IPS DF 19.7 (cell line): ENCODE measurements at regions not wholly inside any gene's neighbourhood (a gene's known extent, or its start where the extent isn't known, plus 50 kb on each side); places are given as distances from the start of the nearest gene placed in this dataset.
"Not testable (repeated sequence)": the region's sequence is repeated elsewhere in the genome, so short reads cannot be mapped to it uniquely, and the experiment has no call there.

Experiments used
- DNase-seq: peaks from one replicate; pipeline ENCODE4 v3.0.0-alpha.2; 2013; ENCODE audit warnings: low read depth, low spot score

DNA sequence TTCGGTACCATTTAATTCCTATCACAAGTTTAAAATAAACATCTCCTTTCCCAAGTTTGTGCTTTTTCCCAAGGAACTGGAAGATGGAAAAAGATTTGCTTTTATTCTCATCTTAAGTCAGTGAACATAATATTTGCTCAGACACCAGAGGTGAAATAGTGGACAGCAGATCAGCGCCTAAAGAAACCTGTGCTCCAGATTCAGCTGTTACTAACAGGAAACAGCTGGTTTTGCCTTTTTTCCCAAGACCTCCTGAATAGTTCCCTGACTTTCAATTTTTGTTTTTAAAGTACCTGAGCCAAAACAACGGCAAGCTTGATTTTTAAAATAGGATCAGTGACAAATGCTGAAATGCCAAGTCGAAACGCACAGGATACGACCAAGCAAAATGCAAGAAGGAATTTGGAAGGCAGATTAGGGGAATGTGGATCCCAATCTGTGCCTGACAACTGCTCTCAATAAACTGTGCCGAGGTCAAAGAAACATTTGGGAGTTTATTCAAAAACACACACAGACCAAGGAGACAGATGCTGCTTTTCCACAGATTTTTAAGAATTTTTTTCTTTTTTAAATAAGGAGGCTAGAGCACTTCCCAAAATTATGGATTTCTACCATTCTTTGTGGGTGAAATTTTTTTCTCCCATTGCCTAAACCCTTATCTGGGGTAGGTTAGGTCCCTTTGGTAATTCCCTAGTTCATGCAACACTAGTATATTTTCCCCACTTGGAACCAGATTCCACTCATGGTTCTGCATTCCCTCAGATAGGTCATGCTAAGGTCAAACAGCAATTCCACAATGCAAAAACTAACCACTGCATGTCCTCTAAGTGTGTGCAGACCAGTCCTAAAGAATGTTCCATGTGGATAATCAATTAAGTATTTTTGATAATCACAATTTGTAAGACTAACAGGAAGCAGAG, 121.5 kb upstream of the PDE1A start:
- DNase-seq, result no peak

DNA sequence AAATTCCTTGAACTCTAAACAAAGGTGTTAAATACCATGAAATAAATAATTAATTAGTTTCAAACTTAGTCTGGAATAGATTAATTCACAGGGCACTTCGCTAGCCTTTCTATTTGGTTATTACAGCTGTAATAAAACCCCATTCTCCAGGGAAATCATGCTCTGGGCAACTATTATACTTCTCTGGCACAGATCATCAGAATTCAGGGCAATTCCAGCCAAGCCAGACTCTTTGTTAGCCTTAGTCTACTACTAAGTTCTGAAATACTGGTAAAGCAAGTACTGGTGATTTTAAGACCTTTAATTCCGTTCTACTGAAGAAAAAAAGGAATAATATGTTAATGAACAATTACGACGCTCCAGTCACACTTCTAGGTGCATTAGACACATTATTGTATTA, 123.4 kb upstream of the PDE1A start:
- no peak for DNase-seq

GRCh38 chr2:182552232-182552631, 125.4 kb upstream of the PDE1A start:
- DNase-seq, result not testable (repeated sequence)

DNA sequence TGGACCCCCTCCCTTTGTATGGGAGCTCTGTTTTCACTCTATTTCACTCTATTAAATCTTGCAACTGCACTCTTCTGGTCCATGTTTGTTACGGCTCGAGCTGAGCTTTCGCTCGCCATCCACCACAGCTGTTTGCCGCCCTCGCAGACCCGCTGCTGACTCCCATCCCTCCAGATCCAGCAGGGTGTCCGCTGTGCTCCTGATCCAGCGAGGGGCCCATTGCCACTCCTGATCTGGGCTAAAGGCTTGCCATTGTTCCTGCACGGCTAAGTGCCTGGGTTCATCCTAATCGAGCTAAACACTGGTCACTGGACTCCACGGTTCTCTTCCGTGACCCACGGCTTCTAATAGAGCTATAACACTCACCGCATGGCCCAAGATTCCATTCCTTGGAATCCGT, 125.9 kb upstream of the PDE1A start:
- DNase-seq, result not testable (repeated sequence)

- DNase-seq, result no peak
Measured at GRCh38 chr2:182553483-182553882, 126.6 kb upstream of the PDE1A start.

DNA sequence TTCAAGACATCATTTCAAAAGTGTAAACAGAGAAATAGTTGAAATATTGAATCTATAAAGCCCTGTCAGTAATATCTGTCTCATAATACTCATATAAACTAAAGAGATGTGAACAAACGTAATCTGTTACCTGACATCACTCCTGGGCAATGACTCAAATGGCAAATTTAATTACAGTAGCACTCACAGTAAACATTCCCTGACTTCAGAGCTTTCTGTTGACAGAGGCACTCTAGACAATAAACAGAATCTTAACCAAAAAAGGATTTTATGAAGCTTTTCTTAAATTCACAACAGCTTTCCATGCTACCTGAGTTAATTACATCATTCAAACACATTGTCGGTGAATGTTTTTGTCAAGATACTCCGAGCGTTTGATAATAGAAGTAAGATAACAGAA, 128.1 kb upstream of the PDE1A start:
- DNase-seq, result no peak

GRCh38 chr2:182558564-182558963, 131.7 kb upstream of the PDE1A start:
- no peak for DNase-seq

GRCh38 chr2:182559623-182560022, 132.8 kb upstream of the PDE1A start:
- DNase-seq, result no peak

GRCh38 chr2:182565911-182566567, 139.2 kb upstream of the PDE1A start:
- no peak for DNase-seq

GRCh38 chr2:182573553-182573952, 142.5 kb upstream of the DNAJC10 start:
- DNase-seq, result no peak

DNA sequence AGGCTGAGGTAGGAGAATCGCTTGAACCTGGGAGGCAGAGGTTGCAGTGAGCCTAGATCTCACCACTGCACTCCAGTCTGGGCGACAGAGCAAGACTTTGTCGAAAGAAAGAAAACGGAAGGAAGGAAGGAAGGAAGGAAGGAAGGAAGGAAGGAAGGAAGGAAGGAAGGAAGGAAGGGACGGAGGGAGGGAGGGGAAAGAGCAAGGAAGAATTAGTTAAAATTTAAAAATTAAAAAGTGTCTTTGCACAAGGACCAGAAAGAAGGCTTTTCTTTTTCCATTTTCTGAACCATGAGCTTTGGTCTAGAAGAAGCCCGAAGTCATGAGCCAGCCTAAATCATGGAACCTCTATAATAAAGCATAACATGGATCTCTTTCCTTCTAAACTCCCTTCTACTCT, 138.2 kb upstream of the DNAJC10 start:
- no peak for DNase-seq

DNA sequence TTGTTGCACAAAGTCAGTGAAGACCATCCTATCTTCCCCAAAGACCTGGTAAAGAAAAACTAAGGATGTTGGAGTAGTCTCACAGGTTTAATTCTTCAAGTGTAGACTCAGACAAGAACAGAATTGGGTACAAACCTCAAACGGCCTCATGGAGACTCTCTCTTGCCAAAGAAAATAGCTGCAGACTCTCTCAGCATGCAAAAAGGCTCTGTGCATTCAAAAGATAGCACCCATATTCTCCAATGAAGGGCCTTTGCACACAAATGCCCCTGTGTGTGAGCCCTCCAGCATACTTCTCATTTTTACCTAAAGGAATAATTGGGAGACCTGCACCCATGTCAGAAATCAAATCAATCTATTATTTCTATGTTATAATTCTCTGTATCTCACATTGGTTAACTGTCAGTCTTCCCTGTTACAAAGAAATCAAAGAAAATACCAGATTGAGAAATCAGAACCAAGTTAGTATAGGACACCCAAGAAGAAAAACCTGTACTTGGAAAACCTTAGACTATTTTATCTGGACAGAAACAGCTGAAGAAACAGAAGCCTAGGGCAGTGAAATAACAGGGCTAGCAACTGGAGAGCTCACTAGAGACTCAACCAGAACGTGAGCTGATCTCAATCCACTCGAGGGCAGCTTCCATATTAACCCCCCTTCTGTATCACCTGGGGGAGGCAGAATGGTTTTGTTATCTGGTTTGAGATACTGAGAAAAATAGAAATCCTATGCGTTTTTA, 134.7 kb upstream of the DNAJC10 start:
- DNase-seq, result no peak

DNA sequence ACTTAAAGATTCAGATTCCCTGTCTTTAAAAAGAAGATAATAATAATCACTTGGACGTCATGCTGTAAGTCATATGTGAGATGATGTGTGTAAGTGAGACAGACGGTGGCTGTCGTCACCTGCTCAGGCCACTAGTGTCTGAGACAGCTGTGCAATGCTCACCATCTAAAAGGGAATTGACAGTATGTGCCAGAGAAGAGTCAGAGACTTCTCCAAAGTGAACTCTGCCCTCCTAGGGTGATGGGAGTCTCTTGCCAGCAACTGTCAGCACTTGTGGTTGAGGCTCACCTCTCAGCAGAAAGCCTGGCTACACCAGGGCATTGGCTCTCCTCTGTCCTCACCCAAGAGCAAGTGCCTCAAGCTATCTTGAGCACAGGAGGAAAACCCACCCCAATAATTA, 131.6 kb upstream of the DNAJC10 start:
- DNase-seq, result no peak

GRCh38 chr2:182585001-182585400, 131.1 kb upstream of the DNAJC10 start:
- no peak for DNase-seq

DNA sequence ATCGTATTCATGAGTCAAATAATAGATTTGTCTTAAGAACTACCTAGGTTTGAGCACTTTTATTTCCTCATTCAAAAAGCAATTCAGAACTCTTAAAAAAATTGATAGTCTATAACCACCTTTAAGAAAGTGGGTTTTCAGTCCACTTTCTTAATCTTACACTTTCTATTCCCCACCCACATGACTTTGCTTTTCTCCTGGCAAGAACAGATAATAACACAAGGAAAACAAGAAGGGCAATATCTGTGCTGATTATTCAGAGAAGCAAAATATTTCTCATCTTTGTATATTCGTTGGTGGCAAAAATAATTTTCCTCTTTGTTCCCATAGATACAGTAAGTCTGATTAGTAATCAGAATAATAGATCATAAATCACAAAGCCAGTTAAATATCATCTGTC, 130.6 kb upstream of the DNAJC10 start:
- no peak for DNase-seq

- no peak for DNase-seq
Measured at GRCh38 chr2:182586426-182586825, 129.6 kb upstream of the DNAJC10 start.

DNA sequence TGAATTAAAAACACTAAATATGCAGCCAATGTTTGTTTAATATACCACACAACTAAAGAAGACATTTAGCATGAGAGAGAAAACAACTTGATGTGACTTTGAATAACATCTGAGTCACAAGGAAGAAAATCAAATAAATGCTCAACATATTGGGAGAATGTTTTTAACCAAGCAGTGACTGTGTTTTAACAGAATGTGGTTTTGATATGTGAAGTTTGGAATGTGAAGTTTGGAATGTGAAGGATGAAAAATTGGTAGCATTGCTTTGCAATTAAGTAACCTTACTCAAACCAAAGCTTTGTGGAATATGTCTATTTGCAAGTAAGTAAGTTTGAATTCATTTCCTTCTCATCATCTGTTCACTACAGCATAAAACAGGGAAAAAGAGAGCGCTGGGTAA, 128.2 kb upstream of the DNAJC10 start:
- no peak for DNase-seq

DNA sequence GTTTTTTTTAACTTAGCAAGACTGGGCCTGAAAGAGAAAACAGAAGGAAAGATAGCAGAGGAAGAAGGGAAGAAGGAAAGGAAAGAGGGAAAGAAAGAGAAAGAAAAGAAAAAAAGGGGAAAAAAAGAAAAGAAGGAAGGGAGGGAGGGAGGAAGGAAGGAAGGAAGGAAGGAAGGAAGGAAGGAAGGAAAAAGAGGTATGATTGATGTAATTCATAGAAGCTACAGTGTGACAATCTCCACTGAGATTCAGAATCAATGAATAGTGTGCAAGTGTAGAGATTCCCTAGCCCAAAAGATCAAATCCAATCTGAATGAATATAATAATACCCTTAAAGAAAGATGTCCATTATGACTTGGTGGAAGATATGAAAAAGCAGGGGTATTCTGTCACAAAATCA, 126.9 kb upstream of the DNAJC10 start:
- DNase-seq, result no peak

DNA sequence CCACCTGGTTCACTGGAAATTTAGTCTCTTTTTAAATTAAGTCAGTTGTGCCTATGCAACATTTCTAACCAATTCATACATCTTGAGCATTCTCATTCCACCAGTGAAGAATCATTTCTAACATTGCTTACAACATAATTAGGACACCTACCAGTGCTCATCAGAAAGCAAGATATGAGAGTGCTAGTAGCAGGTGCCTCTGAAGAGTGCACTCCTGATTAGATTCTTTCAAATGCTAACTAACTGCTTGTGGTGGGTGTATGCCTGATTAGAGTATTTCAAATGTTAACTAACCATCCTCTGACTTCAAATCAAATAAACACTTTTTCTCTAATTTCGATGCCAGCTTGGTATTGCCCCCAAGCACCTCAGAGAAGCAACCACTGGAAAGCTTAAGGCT, 124.3 kb upstream of the DNAJC10 start:
- no peak for DNase-seq

DNA sequence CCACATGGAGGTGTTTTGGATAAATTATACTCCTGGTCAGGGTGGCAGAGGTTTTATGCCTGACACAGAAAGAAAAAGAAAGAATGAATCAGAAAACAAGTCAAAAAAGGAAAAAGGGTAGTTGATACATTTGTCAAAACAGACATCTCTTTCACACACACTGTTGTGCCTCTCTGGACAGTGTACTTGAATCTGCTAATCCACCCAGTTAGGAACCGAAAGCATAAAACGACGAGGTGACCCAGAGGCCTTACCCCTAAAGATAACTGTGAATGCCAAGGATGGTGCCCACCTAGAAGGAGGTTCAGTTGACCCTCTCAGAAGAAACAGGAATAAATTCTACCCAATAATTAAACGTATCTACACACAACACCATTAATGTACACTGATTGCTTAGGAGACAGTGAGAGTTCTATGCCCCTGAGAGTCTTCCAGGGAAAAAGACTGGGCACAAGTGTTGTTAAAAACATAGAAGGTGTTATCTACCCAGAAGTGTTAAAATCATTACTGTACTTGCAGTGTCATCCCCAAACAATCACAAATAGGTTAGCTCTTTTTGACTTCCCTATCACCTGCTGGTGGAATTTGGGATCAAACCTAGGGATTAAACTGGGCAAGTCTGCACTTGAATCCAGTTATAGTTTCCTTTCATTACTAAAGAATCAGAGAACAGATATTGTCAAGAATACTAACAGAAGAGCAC, 123.2 kb upstream of the DNAJC10 start:
- DNase-seq, result no peak

GRCh38 chr2:182593394-182593975, 122.6 kb upstream of the DNAJC10 start:
- DNase-seq, result no peak
